Panc1 (cell line): ENCODE measurements at regions not wholly inside any gene's neighbourhood (a gene's known extent, or its start where the extent isn't known, plus 50 kb on each side); places are given as distances from the start of the nearest gene placed in this dataset.

ENCODE experiments used
- CTCF ChIP-seq: fragments of 450-650 bp; IDR thresholded peaks from 2 replicates; pipeline ENCODE4 v1.5.1; 2017; ENCODE audit warnings: mild to moderate bottlenecking
- POLR2AphosphoS5 ChIP-seq: IDR thresholded peaks from 2 replicates; pipeline ENCODE4 v1.6.1; 2012; ENCODE audit warnings: mild to moderate bottlenecking, low read depth, low read length, moderate library complexity
- SIN3A ChIP-seq: IDR thresholded peaks from 2 replicates; pipeline ENCODE4 v1.6.1; 2012; ENCODE audit warnings: low read depth, mild to moderate bottlenecking, low read length, moderate library complexity, borderline replicate concordance; ENCODE audit not compliant: insufficient read depth
- TCF7L2 ChIP-seq: IDR thresholded peaks from 2 replicates; pipeline ENCODE4 v1.6.1; 2011; ENCODE audit warnings: mild to moderate bottlenecking, low read depth, low read length, inconsistent platforms

- TF ChIP-seq POLR2AphosphoS5, result no peak
- TF ChIP-seq CTCF, result no peak
- TF ChIP-seq TCF7L2, result no peak
- no peak for TF ChIP-seq SIN3A
Measured at GRCh38 chr13:91196958-91197357, 150.5 kb upstream of the MIR17HG start.
